Stromal cell of bone marrow (primary cell): ENCODE measurements at regions not wholly inside any gene's neighbourhood (a gene's known extent, or its start where the extent isn't known, plus 50 kb on each side); places are given as distances from the start of the nearest gene placed in this dataset.

Experiments used
- DNase-seq: peaks from one replicate; pipeline ENCODE4 v3.0.0-alpha.2; 2012; ENCODE audit warnings: low read depth

DNA sequence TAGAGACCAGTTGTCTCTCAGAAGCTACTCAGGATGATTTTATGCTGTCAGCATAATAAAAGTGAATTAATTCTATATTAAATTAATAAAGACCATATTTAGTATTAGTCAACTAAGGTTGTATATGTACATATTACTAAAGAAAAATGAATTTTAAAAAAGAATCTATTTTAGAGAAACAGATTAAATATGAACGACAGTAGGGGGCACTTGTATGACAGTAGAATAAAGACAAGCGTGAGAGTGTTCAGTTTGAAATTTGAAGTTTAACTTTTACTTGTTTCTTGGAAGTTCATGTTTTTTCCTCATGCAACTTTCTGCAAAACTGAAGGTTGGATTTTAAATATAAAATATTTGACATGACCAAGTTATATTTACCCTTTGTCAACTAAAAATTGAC, 67.9 kb upstream of the MACF1 start:
- no peak for DNase-seq

DNA sequence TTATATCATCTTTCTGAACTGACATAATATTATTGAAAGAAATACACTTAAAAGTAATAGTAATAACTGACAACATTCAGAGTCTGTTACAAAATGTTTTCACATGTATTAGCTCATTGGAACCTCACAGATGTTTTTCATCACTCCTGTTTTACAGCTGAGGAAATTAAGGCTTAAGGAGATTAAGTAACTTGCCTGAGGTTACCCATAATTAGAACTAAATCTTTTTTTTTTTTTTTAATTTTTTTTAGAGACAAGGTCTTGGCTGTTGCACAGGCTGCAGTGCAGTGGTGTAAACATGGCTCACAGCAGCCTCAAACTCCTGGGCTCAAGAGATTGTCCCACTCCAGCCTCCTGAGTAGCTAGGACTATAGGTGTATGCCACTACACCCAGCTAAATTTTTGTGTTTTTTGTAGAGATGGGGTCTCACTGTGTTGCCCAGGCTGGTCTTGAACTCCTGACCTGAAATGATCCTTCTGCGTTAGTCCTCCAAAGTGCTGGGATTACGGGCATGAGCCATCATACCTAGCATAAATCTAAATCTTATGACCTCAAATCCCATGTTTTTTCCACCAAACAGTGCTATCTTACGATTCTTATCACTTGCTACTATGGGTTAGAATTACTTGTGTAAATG, 64.7 kb upstream of the MACF1 start:
- DNase-seq, result no peak

DNA sequence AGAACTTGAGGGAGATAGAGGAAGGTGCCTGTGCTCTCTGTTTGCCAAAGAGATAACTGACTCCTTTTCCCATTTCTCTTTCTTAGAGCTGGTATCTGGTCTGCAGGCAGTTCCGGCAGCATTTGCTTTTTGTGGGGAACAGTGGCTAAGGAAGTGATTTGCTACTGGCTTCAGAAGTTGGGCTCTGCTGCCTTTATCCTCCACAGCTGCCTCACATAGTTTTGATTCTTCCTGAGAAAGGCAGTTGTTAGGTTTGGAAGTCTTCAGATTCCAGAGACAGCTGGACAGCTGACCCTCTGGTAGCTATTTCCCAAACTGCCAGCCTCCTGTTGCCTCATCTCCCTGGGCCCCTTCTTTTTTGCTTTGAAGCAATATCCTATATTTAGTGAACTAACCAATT, 62.6 kb upstream of the MACF1 start:
- no peak for DNase-seq

DNA sequence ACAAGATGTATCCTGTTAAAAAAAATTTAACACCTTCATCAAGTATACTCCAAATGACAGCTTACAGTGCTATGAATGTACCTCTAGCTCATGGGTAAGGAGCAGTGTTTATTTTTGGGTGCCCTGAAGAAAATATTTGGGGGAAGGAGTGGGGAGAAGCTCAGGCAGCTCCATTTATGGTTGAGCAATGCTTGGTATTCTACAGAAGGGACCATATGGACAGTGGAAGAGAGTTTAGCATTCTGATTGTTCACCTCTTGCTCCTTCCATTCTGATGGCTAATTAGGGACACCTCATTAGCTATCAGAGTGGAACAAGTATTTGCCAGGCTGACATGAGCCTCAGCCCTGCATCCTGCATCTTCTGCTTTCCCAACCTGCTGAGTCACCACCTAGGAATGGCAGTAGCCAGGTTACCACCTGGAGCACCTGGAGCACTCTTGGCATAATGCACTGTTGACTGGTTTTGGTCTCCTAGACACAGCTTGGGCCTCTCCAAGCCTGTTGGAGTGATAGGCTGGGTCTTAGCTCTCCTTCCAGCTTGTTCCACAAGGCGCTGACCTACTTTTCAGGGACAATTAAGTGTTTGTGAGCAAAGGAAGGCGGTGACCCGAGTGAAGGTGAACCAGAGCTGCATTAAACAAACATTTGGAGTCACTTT, 62.0 kb upstream of the MACF1 start:
- DNase-seq, result no peak

DNA sequence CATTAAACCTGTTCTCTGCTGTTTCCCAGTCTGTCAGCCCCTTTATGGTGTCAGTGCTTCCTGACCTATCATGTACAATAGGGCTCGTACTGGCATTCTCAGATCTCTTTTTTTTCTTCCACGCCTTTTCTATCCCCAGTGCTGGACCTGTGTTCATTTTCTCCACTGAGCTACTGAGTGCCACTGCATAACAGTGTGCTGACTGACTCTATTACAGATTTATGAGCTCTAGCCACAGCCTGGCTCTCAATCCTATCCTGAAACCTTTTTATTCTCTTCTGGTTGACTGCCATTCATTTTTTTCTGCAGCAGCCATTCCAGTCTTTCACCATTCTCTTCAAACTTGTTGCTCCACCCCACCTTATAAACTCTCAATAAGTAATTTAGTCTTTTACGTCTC, 59.6 kb upstream of the MACF1 start:
- no peak for DNase-seq

DNA sequence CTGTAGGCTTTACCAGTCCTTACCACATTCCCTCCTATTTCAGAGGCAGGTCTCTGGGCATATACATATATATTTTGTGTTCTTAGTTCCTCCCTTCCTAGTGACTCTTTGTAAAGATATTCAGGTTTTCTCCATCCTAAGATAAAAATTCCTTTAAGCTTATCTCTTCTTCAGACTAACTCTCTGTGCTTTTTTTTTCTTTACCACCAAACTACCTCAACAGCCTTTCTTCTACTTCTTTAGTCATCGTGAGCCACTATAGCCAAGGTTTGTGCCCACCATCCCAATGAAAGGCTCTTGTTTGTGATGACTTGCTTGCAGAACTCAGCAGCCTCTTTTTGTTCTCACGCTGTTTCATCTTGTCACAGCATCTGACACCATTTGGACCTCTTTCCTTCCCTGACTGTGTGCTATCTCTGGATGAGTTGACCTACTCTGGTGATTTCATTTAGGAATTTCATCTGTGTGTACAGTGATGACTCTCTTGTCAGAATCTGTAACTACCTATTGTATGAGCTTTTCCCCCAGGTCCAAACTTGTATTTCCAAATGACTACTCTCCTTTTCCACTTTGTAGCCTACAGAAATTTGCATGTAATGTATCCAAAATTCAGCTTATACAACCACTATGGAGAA, 59.0 kb upstream of the MACF1 start:
- no peak for DNase-seq

DNA sequence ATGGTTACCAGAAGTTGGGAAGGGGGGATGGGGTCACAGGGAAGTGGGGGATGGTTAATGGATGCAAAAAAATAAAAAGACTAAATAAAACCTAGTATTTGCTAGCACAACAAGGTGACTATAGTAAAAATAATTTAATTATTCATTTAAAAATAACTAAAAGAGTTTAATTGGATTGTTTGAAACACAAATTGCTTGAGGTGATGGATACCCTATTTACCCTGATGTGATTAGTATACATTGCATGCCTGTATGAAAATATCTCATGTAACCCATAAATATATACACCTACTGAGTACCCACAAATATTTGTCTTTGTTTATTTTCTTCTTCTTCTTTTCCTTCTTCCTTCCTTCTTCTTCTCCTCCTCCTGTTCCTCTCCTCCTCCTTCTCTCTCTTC, 57.8 kb upstream of the MACF1 start:
- no peak for DNase-seq

DNA sequence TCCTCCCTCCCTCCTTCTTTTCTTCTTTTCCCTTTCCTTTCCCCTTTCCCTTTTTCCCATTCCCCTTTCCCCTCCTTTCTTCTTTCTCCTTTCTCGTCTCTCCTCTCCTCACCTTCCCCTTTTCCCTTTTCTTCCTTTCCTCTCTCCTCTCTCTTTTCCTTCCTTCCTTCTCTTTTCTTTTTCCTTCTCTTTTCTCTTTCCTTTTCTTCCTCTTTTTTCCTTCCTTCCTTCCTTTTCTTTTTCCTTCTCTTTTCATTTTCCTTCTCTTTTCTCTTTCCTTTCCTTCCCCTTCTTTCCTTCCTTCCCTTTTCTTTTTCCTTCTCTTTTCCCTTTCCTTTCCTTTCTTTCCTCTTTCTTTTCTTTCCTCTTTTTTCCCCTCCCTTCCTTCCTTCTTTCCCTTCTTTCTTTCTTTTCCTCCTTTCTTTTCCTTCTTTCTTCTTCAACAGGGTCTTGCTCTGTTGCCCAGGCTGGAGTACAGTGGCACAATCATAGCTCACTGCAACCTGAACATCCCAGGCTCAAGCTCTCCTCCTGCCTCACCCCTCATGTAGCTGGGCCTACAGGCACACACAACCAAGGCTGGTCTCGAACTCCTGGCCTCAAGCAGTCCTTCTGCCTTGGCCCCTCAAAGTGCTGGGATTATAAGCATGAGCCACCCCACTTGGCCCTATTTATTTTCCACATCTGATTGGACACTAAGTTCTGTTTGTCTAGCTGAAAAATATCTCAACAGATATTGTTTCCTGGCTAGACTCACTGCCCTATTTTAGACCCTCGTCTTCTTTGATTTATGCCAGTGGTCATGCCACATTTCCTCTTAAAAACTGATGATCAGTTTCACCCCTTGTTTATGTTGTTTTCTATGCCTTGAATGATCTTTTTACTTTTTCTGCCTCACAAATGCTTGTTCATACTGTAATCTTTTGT, 57.1 kb upstream of the MACF1 start:
- no peak for DNase-seq

DNA sequence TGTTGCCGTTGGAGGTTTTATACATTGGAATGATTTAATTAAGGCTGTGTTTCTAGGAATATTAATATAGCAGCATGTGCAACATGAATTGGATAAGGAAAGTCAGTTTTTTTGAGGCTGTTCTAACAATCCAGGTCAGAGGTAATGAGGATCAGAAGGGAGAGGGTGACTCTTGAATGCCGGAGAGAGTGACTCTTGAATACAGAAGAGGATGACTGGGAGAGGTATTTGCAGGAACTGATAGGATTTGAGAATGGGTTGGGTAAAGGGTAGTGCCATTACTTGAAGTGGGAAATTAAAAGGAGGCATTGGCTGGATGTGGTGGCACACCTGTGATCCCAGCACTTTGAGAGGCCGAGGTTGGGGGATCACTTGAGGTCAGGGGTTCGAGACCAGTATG, 55.6 kb upstream of the MACF1 start:
- no peak for DNase-seq

DNA sequence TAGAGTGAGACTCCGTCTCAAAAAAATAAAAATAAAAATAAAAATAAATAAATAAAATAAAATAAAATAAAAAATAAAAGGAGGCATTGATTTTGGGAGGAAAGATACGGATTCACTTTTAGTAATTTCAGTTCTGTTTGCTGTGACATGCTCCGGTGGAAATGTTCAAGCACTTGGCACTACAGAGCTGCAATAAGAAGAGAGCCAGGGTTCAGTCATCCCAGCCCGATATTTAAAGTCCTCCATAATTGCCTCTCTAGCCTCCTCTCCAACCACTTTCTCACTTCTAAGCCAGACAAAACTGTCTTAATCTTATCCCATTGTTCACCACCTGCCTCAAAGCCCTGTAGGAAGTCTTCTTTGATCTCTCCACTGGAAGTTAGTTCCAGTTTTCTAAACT, 55.0 kb upstream of the MACF1 start:
- DNase-seq, result no peak

DNA sequence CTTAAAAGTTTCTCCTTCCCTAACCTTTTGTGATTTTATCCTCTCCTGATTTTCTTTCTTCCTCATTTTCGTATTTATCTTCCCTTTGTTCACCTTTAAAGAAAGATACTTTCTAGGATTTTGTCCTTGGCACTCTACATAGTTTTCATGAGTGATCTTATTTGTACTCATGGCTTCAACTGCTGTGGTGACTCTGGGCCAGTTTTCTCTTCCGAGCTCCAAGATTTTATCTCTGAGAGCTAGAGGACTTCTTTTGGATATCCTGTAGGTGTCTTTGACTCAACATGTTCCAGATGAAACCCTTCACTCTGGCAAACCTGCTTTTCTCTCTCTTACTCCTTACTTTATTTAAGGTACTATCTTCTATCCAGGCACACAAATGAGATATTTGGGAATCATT, 53.7 kb upstream of the MACF1 start:
- no peak for DNase-seq

DNA sequence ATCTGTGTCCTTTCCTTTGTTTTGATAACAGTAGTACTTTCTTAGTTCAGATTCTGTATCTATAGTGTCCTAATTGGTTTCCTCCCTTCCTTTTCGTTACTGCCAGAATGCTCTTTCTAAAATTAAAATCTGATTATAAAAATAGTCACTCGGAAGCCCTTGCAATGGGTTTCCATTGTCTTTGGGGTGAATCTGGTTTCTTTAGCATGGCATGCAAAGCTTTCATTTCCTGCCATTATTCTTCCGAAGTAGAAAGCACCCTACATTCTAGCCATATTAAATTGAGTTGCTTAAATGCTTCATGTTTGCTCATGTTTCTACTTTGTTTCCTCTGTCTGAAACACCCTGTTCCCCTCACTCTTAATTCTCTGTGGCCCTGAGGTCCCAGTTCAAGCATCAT, 53.2 kb upstream of the MACF1 start:
- no peak for DNase-seq

DNA sequence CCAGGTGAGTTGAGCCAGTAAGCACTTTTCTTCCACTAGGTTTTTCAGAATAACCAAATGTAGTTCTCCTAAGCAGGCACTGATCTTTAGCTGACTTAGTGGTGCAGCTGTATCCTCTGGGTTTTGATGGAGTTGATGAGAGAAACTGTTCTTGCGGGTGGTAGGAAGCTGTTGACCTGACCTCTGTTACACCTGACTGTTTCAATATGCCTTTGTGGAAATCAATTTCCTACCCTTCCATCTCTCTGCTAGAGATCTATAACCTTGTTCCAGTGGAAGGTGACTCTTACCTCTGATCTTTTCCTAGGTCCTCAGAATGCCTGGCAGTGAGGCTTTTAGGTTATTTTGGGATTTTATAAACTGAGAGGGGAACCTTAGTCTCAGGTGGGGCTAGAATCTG, 51.6 kb upstream of the MACF1 start:
- DNase-seq, result no peak

DNA sequence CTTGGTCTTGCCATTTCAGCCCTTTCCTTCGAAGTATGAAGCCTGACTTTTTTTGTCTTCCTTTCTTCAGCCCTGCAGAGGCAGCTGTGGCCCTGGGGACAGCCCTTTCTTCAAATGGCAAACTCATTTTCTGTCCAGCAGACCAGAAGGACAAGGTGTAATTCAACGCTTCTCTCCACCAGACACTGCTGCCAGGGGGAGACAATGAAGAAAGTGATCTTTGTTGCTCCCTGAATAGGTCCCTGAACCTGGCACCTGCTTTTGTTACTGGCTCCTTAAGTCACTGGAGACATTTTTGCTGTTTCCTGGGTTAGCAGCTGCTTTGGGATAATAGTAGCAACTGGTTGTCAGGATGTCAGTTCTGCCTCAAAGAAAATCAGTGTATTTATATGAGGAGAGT, 50.8 kb upstream of the MACF1 start:
- DNase-seq, result no peak

DNA sequence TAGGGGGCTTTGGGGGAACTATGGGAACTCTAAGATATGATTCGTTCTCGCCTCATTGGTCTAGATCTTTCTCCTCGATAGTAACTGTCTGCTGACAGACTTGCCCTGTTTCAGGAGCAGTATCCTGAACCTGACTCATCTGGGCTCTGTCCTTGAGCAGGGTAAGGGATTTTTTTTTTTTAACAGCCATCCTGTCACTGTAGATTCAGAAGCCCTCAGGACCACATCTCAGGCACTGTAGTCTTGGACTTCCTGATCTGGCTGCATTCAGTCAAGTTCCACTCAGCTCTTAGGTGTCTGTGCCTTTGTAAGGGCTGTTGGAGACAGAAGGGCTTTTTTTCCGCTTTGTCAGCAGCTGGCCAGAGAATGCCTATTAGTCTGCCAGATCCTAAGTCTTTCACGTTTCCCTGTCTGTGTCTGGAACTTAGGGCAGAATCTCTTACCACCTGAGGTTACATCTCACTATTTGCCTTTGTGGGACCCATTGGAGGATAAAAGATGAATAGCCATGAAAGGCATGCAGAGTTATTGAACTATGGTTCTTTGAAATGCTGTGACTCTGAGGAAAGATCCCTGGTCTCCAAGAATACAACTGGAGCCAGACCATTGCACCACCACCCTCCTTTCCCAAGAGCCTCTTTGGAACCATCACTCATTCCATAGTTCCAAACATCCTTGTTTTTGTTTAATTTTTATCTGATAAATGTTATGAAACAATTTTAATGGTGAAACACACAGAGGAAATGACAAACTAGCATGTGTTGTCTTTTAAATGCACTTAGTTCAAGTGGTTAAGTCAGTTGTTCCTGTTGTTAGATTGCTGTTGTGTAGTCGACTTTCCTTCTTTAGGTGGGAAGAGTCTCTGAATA, 49.7 kb upstream of the MACF1 start:
- DNase-seq, result peak; percentile 81
